Suprapubic skin (tissue), 3 donors: ENCODE measurements at regions not wholly inside any gene's neighbourhood (a gene's known extent, or its start where the extent isn't known, plus 50 kb on each side); places are given as distances from the start of the nearest gene placed in this dataset.

Experiments
- CTCF ChIP-seq, 2 donors: fragments of 200-600 bp in 1 of 2; fragments of 450-650 bp in 1 of 2; sonication (generic) in 1 of 2; IDR thresholded peaks; one replicate each; pipeline ENCODE4 v1.5.1; 2016 to 2019; ENCODE audit warnings: antibody characterized with exemption in 2 of 2, mild to moderate bottlenecking in 1 of 2, moderate library complexity in 1 of 2
- EP300 ChIP-seq: sonication (generic); formaldehyde crosslinking; IDR thresholded peaks from one replicate; pipeline ENCODE4 v1.6.1; 2017; ENCODE audit warnings: antibody characterized with exemption
- POLR2A ChIP-seq, 2 donors: fragments of 450-650 bp; IDR thresholded peaks; one replicate each; pipeline ENCODE4 v1.6.1; 2017; ENCODE audit warnings: antibody characterized with exemption in 2 of 2, mild to moderate bottlenecking in 2 of 2, moderate library complexity in 2 of 2

- no peak for TF ChIP-seq POLR2A (IDR thresholded peaks at IDR 0.05)
- no peak for TF ChIP-seq CTCF (IDR thresholded peaks at IDR 0.05)
- TF ChIP-seq EP300, result no peak
Measured at GRCh38 chr4:129278868-129279267, 182.9 kb downstream of the C4orf33 start.
